Sigmoid colon (tissue), 6 donors: ENCODE measurements at regions not wholly inside any gene's neighbourhood (a gene's known extent, or its start where the extent isn't known, plus 50 kb on each side); places are given as distances from the start of the nearest gene placed in this dataset.

ENCODE experiments used
- DNase-seq: peaks from one replicate; pipeline ENCODE4 v3.0.0-alpha.2; 2019
- H3K27ac ChIP-seq, 4 donors: fragments of 200-600 bp; sonication (generic); one replicate each; pipeline ENCODE4 v1.5.1; 2016 to 2019; ENCODE audit warnings: mild to moderate bottlenecking in 1 of 4
- H3K27me3 ChIP-seq, 3 donors: fragments of 200-600 bp; sonication (generic); one replicate each; pipeline ENCODE4 v1.5.1; 2019; ENCODE audit warnings: mild to moderate bottlenecking in 1 of 3
- H3K36me3 ChIP-seq, 4 donors: fragments of 200-600 bp; sonication (generic); one replicate each; pipeline ENCODE4 v1.5.1; 2016 to 2019
- H3K4me1 ChIP-seq, 4 donors: fragments of 200-600 bp; sonication (generic); one replicate each; pipeline ENCODE4 v1.5.1; 2017 to 2019
- H3K4me3 ChIP-seq, 4 donors: fragments of 200-600 bp; sonication (generic); one replicate each; pipeline ENCODE4 v1.5.1; 2017 to 2019; ENCODE audit warnings: mild to moderate bottlenecking in 2 of 4, moderate library complexity in 1 of 4
- H3K9me3 ChIP-seq, 4 donors: fragments of 200-600 bp in 3 of 4; sonication (generic) in 3 of 4; one replicate each; pipeline versions ENCODE4 v1.5.1 to v1.6.1; 2013 to 2019
- EP300 ChIP-seq, 4 donors: sonication (generic); formaldehyde crosslinking; IDR thresholded peaks; one replicate each; pipeline ENCODE4 v1.6.1; 2017; ENCODE audit warnings: antibody characterized with exemption in 4 of 4
- POLR2A ChIP-seq, 2 donors: fragments of 450-650 bp; IDR thresholded peaks; one replicate each; pipeline ENCODE4 v1.6.1; 2016; ENCODE audit warnings: antibody characterized with exemption in 2 of 2, mild to moderate bottlenecking in 2 of 2, moderate library complexity in 2 of 2
- POLR2AphosphoS5 ChIP-seq, 4 donors: sonication (generic); formaldehyde crosslinking; IDR thresholded peaks; one replicate each; pipeline ENCODE4 v1.6.1; 2017; ENCODE audit warnings: antibody characterized with exemption in 4 of 4
- WGBS, 2 donors: extraction: QIAGEN DNeasy Blood & Tissue Kit; methylation state at CpG; one replicate each; pipeline ENCODE4 v1.1.7; 2013; 5-methylcytosine and 5-hydroxymethylcytosine counted together
- intact Hi-C: fragments of 100-400 bp; cut with DNase I; formaldehyde crosslinking; loops from one replicate; pipeline ENCODE4 v1.15.1; 2023
- TF ChIP-seq, protein P1 (sequence below), 4 experiments: fragments of 450-650 bp in 3 of 4; fragments of 200-600 bp in 1 of 4; IDR thresholded peaks; one replicate each; pipeline ENCODE4 v1.5.1; 2016 to 2019; ENCODE audit warnings: antibody characterized with exemption in 4 of 4, mild to moderate bottlenecking in 3 of 4, moderate library complexity in 2 of 4
- donor health status: healthy with polysubstance abuse.
- donor health status: healthy.

GRCh38 chr17:79365351-79365750 lies 245.5 kb downstream of the RBFOX3 start:
- no peak for TF ChIP-seq POLR2AphosphoS5 (IDR thresholded peaks at IDR 0.05)
- no peak for TF ChIP-seq EP300 (IDR thresholded peaks at IDR 0.05)
- no peak for TF ChIP-seq POLR2A (IDR thresholded peaks at IDR 0.05)
- TF ChIP-seq, protein P1, sequence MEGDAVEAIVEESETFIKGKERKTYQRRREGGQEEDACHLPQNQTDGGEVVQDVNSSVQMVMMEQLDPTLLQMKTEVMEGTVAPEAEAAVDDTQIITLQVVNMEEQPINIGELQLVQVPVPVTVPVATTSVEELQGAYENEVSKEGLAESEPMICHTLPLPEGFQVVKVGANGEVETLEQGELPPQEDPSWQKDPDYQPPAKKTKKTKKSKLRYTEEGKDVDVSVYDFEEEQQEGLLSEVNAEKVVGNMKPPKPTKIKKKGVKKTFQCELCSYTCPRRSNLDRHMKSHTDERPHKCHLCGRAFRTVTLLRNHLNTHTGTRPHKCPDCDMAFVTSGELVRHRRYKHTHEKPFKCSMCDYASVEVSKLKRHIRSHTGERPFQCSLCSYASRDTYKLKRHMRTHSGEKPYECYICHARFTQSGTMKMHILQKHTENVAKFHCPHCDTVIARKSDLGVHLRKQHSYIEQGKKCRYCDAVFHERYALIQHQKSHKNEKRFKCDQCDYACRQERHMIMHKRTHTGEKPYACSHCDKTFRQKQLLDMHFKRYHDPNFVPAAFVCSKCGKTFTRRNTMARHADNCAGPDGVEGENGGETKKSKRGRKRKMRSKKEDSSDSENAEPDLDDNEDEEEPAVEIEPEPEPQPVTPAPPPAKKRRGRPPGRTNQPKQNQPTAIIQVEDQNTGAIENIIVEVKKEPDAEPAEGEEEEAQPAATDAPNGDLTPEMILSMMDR (IDR thresholded peaks at IDR 0.05): no peak
- intact Hi-C loops: no loop called here
- no peak overlapping the region for H3K4me3 ChIP-seq
- H3K36me3 ChIP-seq: no peaks in the 10 kb centered on the region
- no peaks in the 10 kb centered on the region for H3K9me3 ChIP-seq
- WGBS, 2 donors: 87 to 90% methylated on average over 12 of the region's 12 CpGs
- H3K27ac ChIP-seq: no peak overlapping the region
- H3K4me1 ChIP-seq: peaks cover 0 to 44% (median 28%) of the 10 kb centered on the region in 4 donors
- H3K27me3 ChIP-seq: no peaks in the 10 kb centered on the region
- no peak for DNase-seq

GRCh38 chr17:79364315-79365094 lies 246.3 kb downstream of the RBFOX3 start:
- Histone ChIP-seq H3K4me3 (no peak overlapping the region), H3K36me3 (no peaks in the 10 kb centered on the region), H3K27me3 (no peaks in the 10 kb centered on the region), H3K9me3 (no peaks in the 10 kb centered on the region), H3K27ac (no peak overlapping the region), H3K4me1 (peaks cover 0 to 44% (median 28%) of the 10 kb centered on the region in 4 donors)
- intact Hi-C loops: no loop called here
- DNase-seq: no peak
- TF ChIP-seq EP300 (IDR thresholded peaks at IDR 0.05) (no peak), POLR2AphosphoS5 (IDR thresholded peaks at IDR 0.05) (no peak), POLR2A (IDR thresholded peaks at IDR 0.05) (no peak)
- TF ChIP-seq, protein P1 (IDR thresholded peaks at IDR 0.05): no peak
- 52 to 76% methylated on average over 14 of the region's 14 CpGs for WGBS, 2 donors

DNA sequence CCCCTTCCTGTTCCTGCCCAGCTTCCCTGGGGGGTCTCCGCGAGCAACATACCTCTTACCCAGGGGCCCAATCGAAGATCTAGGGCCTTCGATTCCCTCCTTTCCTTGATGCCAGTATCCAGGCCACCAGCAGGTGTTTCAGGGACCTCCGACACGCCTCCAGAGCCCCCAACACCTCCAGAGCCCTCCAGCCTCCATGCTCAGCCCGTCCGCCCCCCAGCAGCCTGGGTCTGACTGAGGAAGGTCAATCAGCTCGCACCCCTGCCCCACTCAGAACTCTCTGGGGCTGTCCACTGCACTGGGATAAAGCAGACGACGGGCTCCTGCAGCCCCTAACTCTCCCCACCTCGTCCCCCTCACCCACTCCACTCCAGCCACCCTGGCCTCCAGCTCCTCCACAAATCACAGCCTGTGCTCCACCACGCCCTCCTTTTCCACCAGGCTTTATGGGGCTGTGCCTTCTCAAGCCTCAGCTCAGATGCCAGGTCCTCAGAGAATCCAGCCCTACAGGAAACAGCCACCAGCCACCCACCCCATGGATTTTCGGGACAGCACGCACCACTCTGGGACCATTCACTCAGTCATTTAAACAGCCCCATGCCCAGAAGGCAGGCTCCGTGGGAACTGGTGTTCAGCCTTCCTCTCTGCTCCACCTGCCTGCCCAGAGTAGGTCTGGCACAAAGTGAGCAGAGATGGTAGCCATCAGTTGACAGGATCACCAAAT lies 247.1 kb downstream of the RBFOX3 start:
- H3K27ac ChIP-seq: no peak overlapping the region
- H3K4me3 ChIP-seq: no peak overlapping the region
- no peaks in the 10 kb centered on the region for H3K27me3 ChIP-seq
- H3K36me3 ChIP-seq: no peaks in the 10 kb centered on the region
- TF ChIP-seq EP300 (IDR thresholded peaks at IDR 0.05) (no peak), POLR2A (IDR thresholded peaks at IDR 0.05) (no peak), POLR2AphosphoS5 (IDR thresholded peaks at IDR 0.05) (no peak)
- TF ChIP-seq, protein P1 (IDR thresholded peaks at IDR 0.05): no peak
- peaks cover 0 to 44% (median 28%) of the 10 kb centered on the region in 4 donors for H3K4me1 ChIP-seq
- WGBS, 2 donors: 69 to 78% methylated on average over 16 of the region's 16 CpGs
- DNase-seq: no peak
- intact Hi-C loops: no loop called here
- H3K9me3 ChIP-seq: no peaks in the 10 kb centered on the region

DNA sequence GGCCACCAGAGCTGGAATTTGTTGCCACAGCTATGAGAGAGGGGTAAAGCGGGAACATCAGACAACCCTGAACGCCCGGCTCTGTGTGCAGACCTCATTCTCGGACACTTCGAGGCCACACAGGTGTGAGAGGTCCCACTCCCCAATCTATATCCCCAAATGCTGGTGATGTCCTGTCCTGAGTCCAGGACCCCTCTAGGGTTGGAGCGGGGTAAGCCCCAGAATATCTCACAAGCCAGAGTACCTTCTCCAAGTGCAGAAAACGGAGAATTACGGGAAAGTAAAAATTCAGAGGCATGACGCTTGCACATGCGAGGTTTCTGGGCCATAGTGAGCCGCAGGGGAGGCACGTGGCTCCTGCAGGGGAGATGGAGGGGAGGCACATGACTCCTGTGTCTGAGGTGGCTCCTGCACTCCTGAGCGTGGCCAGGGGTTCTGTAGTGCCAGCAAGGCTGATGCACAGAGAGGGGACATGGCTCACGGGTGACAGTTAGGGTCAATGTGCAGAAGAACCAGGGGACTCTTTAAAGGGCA lies 248.0 kb downstream of the RBFOX3 start:
- TF ChIP-seq, protein P1 (IDR thresholded peaks at IDR 0.05): no peak
- TF ChIP-seq EP300 (IDR thresholded peaks at IDR 0.05) (no peak), POLR2A (IDR thresholded peaks at IDR 0.05) (no peak), POLR2AphosphoS5 (IDR thresholded peaks at IDR 0.05) (no peak)
- H3K9me3 ChIP-seq: no peaks in the 10 kb centered on the region

More for the DNA sequence above, 248.0 kb downstream of the RBFOX3 start:
- H3K27me3 ChIP-seq: no peaks in the 10 kb centered on the region
- intact Hi-C loops: no loop called here
- H3K4me3 ChIP-seq: no peak overlapping the region
- WGBS, 2 donors: 77 to 84% methylated on average over 14 of the region's 14 CpGs
- DNase-seq: no peak
- no peak overlapping the region for H3K27ac ChIP-seq
- no peaks in the 10 kb centered on the region for H3K36me3 ChIP-seq
- H3K4me1 ChIP-seq: peaks cover 0 to 44% (median 27%) of the 10 kb centered on the region in 4 donors
